ENCODE measurements at regions not wholly inside any gene's neighbourhood (a gene's known extent, or its start where the extent isn't known, plus 50 kb on each side); places are given as distances from the start of the nearest gene placed in this dataset.

- TF ChIP-seq CTCF (conservative IDR thresholded peaks at IDR 0.05 in 1 of 2, IDR thresholded peaks at IDR 0.05 in 1 of 2; ENCODE audit: low read depth in 1 of 2, low read length in 2 of 2) (no peak), EZH2 (IDR thresholded peaks at IDR 0.05; ENCODE audit: low read length, missing control alignments) (no peak)
Observed at GRCh38 chr6:158897236-158897635, 78.1 kb upstream of the EZR start.

Data from fibroblast of lung (primary cell).